CD4-positive, alpha-beta T cell (primary cell): ENCODE measurements at regions not wholly inside any gene's neighbourhood (a gene's known extent, or its start where the extent isn't known, plus 50 kb on each side); places are given as distances from the start of the nearest gene placed in this dataset.

Source experiments
- ATAC-seq: fragments of 200-7000 bp; cut with Tn5 transposase; one replicate; pipeline ENCODE4 v1.10.0; 2022; ENCODE audit warnings: mild to moderate bottlenecking; ENCODE audit not compliant: poor library complexity
- CTCF ChIA-PET: fragments of 350-600 bp; sonication (Branson Sonifier 250); formaldehyde crosslinking; loops from one replicate; lab custom pipeline; 2021; ENCODE audit warnings: antibody characterized with exemption, inconsistent platforms; lab: Charles Lee
- POLR2A ChIA-PET: fragments of 350-600 bp; sonication (Branson Sonifier 250); formaldehyde crosslinking; loops from one replicate; lab custom pipeline; 2021; ENCODE audit warnings: antibody characterized with exemption, inconsistent platforms; lab: Charles Lee
- DNase-seq, 14 experiments: peaks; one replicate each; pipeline ENCODE4 v3.0.0-alpha.2; 2013 to 2020; ENCODE audit warnings: mixed read lengths in 2 of 14
- H3K27ac ChIP-seq, 2 donors: one replicate each; pipeline versions ENCODE4 v1.5.1 to v1.7.0; 2013; ENCODE audit warnings: low read length in 2 of 2, low read depth in 1 of 2, mild to moderate bottlenecking in 1 of 2
- H3K27me3 ChIP-seq, 2 experiments: 1 replicate in 1 of 2; 2 replicates in 1 of 2; pipeline versions ENCODE4 v1.6.1 to v1.7.0; 2013; ENCODE audit warnings: low read length in 2 of 2, control low read depth in 1 of 2, mild to moderate bottlenecking in 1 of 2, moderate library complexity in 1 of 2; ENCODE audit not compliant: insufficient read depth in 2 of 2, control insufficient read depth in 1 of 2
- H3K36me3 ChIP-seq: one replicate; pipeline ENCODE4 v1.6.1; 2013; ENCODE audit warnings: low read length, control low read depth; ENCODE audit not compliant: insufficient read depth
- H3K4me1 ChIP-seq: one replicate; pipeline ENCODE4 v1.6.1; 2013; ENCODE audit warnings: low read length, control low read depth; ENCODE audit not compliant: insufficient read depth
- H3K4me3 ChIP-seq: one replicate; pipeline ENCODE4 v1.5.1; 2013; ENCODE audit warnings: mild to moderate bottlenecking, low read length, moderate library complexity
- H3K9me3 ChIP-seq, 2 experiments: 1 replicate in 1 of 2; 2 replicates in 1 of 2; pipeline versions ENCODE4 v1.6.1 to v1.7.0; 2013; ENCODE audit warnings: low read length in 2 of 2, mild to moderate bottlenecking in 2 of 2, control low read depth in 1 of 2, moderate library complexity in 1 of 2; ENCODE audit not compliant: control insufficient read depth in 1 of 2, insufficient read depth in 1 of 2
- H3K27ac Mint-ChIP-seq: one replicate; pipeline ENCODE4 v1.8.0; 2020; ENCODE audit warnings: mixed read lengths
- H3K27me3 Mint-ChIP-seq: one replicate; pipeline ENCODE4 v1.8.0; 2021; ENCODE audit warnings: mixed read lengths
- H3K36me3 Mint-ChIP-seq: one replicate; pipeline ENCODE4 v1.8.0; 2021; ENCODE audit warnings: low read depth, mixed read lengths
- H3K4me1 Mint-ChIP-seq: one replicate; pipeline ENCODE4 v1.8.0; 2021; ENCODE audit warnings: low read depth, mixed read lengths
- H3K4me3 Mint-ChIP-seq: one replicate; pipeline ENCODE4 v1.8.0; 2020; ENCODE audit warnings: mild to moderate bottlenecking, mixed read lengths
- H3K9me3 Mint-ChIP-seq: one replicate; pipeline ENCODE4 v1.8.0; 2020; ENCODE audit warnings: mixed read lengths
- CTCF ChIP-seq: fragments of 200-600 bp; IDR thresholded peaks from one replicate; pipeline ENCODE4 v1.8.0; 2022; ENCODE audit warnings: antibody characterized with exemption, mild to moderate bottlenecking
- intact Hi-C, 2 experiments: fragments of 100-400 bp; cut with DNase I in 1 of 2; cut with micrococcal nuclease in 1 of 2; formaldehyde crosslinking; loops; one replicate each; pipeline versions ENCODE4 v1.15.1 to v1.9.0; 2023 to 2025; cut with DNase I, micrococcal nuclease

- H3K27ac Mint-ChIP-seq = no peak overlapping the region
- TF ChIP-seq CTCF = no peak
- ATAC-seq (no peak), DNase-seq (no peak)
- Histone ChIP-seq H3K4me1 (no peaks in the 10 kb centered on the region), H3K27ac (no peak overlapping the region), H3K9me3 (no peaks in the 10 kb centered on the region), H3K27me3 (no peaks in the 10 kb centered on the region), H3K36me3 (no peaks in the 10 kb centered on the region), H3K4me3 (no peak overlapping the region)
- H3K4me3 Mint-ChIP-seq = no peak overlapping the region
- intact Hi-C loops = no loop called here
- H3K9me3 Mint-ChIP-seq = peaks cover 8% of the 10 kb centered on the region
- no peaks in the 10 kb centered on the region for H3K36me3 Mint-ChIP-seq
- no peaks in the 10 kb centered on the region for H3K4me1 Mint-ChIP-seq
- CTCF ChIA-PET = no interaction called here
- H3K27me3 Mint-ChIP-seq = no peaks in the 10 kb centered on the region
- POLR2A ChIA-PET = no interaction called here
These were observed 702.4 kb downstream of the KCTD16 start for GRCh38 chr5:144873076-144873475.

DNA sequence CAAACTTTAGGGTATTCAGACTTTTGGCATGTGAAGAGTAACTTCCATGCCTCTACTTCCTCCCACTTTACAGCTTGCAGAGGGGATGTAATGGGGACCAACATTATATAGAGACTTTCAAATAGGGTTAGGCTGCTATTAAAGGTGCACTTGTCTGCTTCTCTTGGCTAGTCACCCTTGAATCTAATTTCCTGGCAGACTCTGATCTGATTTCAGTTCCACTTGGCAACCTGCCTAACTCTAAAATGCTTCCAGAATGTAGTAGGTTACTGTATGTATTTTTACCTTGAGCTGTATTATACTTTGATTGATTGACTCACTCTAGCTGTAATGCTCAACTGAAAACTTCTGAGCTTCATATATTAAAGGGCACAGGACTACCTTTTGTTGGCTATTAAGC, 693.4 kb downstream of the KCTD16 start:
- intact Hi-C loops = no loop called here
- ChIA-PET CTCF (no interaction called here), POLR2A (no interaction called here)
- H3K27me3 ChIP-seq = no peaks in the 10 kb centered on the region
- no peaks in the 10 kb centered on the region for H3K27me3 Mint-ChIP-seq
- H3K4me3 ChIP-seq = no peak overlapping the region
- no peaks in the 10 kb centered on the region for H3K9me3 ChIP-seq
- no peak overlapping the region for H3K27ac Mint-ChIP-seq
- DNase-seq = no peak
- no peaks in the 10 kb centered on the region for H3K4me1 Mint-ChIP-seq
- ATAC-seq = no peak
- no peak for TF ChIP-seq CTCF
- H3K9me3 Mint-ChIP-seq = no peaks in the 10 kb centered on the region
- no peaks in the 10 kb centered on the region for H3K4me1 ChIP-seq
- no peak overlapping the region for H3K4me3 Mint-ChIP-seq
- no peaks in the 10 kb centered on the region for H3K36me3 Mint-ChIP-seq
- no peaks in the 10 kb centered on the region for H3K36me3 ChIP-seq
- H3K27ac ChIP-seq = no peak overlapping the region

- Mint-ChIP-seq H3K4me3 (no peak overlapping the region), H3K27ac (no peak overlapping the region), H3K27me3 (no peaks in the 10 kb centered on the region), H3K36me3 (no peaks in the 10 kb centered on the region), H3K9me3 (no peaks in the 10 kb centered on the region), H3K4me1 (no peaks in the 10 kb centered on the region)
- DNase-seq = no peak
- Histone ChIP-seq H3K36me3 (no peaks in the 10 kb centered on the region), H3K27me3 (no peaks in the 10 kb centered on the region), H3K9me3 (no peaks in the 10 kb centered on the region), H3K4me1 (no peaks in the 10 kb centered on the region), H3K27ac (no peak overlapping the region), H3K4me3 (no peak overlapping the region)
- ChIA-PET CTCF (no interaction called here), POLR2A (no interaction called here)
- intact Hi-C loops = no loop called here
- no peak for ATAC-seq
- no peak for TF ChIP-seq CTCF
These were observed 686.8 kb downstream of the KCTD16 start for GRCh38 chr5:144857454-144857853.
